ENCODE measurements at regions not wholly inside any gene's neighbourhood (a gene's known extent, or its start where the extent isn't known, plus 50 kb on each side); places are given as distances from the start of the nearest gene placed in this dataset.
"Not testable (repeated sequence)": the region's sequence is repeated elsewhere in the genome, so short reads cannot be mapped to it uniquely, and the experiment has no call there.

GRCh38 chr6:137657351-137657911 lies 163.2 kb upstream of the OLIG3 start:
- no peak for DNase-seq

DNA sequence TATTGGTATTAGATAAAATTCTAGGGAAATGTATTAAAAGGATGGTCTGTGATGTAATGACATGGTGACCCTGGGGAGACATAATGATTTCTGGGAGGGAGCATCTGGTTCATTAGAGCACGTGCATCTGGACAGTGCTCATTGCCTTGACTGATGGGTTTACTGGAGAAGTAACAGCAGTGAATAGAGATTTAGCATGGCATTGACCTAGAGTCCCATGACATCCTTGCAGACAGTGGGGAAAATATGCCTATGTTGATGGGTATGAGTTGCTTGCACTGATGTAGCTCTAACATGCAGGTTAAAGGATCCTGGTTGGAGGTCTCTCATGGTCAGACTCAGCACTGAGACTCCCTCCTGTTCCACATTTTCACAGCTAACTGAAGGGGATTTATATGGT lies 164.1 kb upstream of the OLIG3 start:
- DNase-seq, result no peak

DNA sequence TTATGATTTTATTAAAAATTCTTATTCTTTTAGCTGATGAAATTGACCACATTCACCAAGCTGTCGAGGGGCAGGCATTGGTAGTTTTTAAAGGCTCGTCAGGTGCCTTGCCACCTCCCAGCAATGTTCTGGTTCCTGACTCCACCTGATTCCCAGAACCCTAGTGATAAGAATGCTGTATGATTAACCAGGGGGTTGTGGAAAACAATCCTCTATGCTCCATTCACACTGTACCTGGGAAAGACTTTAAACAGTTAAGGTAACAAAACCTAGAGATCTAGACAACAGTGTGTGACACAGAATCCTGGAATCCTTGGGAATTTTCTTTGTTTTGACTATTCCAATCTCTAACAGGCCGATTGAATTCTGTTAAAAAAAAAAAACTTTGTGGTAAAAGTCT lies 165.7 kb upstream of the OLIG3 start:
- no peak for DNase-seq

GRCh38 chr6:137660296-137660731 lies 166.1 kb upstream of the OLIG3 start:
- DNase-seq, result no peak

- no peak for DNase-seq
Observed at GRCh38 chr6:137661601-137662000, 167.4 kb upstream of the OLIG3 start.

GRCh38 chr6:137664183-137664582 lies 170.0 kb upstream of the OLIG3 start:
- no peak for DNase-seq

- no peak for DNase-seq
Observed at GRCh38 chr6:137665342-137665934, 171.2 kb upstream of the OLIG3 start.

DNA sequence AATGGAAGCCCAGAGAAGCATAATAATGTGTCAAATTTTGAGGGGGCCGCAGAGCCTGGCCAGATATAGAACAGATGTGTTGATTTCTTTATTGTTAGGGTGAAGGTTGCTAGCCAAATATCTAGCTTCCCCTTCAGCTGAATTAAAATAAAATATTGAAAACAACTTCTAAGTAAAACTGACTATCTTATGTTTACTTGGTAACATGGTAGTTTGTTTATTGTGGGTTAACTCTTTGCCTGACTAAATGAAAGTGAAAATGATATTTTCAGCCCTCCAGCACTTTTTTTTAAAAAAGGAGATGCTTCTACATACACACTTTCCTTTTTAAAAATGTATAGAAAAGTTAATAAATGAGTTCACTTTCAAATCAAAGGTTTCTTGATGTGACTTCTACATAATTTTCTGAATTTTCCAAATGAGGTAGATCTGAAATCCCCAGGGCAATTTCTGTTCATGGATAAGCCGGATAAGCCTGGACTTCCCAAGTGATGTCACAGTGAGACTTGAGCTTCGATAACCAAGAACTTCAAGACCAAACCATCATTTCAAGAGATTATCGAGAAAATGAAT lies 172.1 kb upstream of the OLIG3 start:
- DNase-seq, result no peak

DNA sequence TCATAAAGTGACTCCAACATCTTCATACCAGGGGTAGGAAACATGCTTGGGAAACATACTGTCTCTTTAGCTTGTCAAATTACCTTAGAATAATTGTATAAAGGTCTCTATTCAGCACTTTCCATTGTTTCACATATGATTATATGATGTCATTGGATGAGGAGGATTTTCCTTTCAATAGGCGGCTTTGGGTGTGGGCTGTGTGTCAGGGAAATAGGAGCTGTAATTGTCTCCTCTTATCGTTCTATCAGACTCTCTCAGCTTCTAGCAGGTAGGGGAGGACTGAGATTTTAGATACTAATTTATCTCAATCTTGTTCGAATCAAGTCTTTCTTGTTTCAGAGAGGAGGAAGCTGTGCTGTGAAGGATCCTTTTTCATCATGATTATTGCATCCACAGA lies 179.4 kb upstream of the OLIG3 start:
- DNase-seq, result no peak

DNA sequence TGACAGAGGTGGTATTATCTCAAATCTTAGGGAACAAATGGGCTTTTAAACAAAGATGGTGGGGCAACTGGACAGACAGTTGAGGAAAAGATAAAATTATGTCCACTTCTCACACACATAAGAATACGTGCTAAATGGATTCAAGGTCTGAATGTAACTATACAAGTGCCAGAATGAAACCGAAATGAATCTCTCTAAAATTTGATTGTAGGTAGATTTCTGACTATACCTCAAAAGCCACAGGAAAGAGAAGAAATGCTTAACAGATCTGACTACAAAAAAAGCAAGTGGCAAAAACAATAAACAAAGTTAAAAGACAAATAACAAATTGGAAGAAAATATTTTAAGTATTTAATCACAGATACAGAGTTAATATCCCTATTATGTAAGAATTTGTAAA lies 182.7 kb upstream of the OLIG3 start:
- DNase-seq, result no peak

DNA sequence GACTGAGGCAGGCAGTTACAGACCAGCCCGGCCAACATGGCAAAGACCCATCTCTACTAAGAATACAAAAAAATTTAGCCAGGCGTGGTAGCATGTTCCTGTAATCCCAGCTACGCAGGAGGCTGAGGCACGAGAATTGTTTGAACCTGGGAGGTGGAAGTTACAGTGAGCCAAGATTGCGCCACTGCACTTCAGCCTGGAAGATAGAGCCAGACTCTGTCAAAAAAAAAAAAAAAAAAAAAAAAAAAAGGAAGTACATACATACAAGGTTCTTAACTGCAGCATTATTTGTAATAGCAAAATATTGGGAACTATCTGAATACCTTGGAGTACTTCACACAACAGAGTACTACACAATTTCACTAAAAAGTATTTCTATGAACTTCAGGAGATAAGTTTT lies 183.5 kb upstream of the OLIG3 start:
- DNase-seq, result no peak

DNA sequence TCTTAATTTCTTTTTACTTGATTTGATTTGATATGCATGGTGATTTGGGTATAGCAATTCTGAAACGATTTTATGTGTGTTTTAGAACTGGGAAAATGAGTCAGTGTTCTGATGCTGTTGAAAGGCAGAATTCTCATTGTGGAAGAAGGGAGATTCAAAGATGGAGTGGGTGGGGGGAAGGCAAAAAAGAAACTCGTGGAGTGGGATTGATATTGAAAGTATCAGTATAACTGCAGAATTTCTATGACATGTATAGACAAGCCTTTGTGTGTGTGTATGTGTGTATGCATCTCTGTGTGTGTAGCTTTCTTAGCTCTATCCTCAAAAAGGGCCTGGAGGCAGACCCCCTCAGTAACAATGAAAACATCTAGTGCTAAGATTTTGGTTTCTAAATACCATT lies 184.3 kb upstream of the OLIG3 start:
- DNase-seq, result no peak

DNA sequence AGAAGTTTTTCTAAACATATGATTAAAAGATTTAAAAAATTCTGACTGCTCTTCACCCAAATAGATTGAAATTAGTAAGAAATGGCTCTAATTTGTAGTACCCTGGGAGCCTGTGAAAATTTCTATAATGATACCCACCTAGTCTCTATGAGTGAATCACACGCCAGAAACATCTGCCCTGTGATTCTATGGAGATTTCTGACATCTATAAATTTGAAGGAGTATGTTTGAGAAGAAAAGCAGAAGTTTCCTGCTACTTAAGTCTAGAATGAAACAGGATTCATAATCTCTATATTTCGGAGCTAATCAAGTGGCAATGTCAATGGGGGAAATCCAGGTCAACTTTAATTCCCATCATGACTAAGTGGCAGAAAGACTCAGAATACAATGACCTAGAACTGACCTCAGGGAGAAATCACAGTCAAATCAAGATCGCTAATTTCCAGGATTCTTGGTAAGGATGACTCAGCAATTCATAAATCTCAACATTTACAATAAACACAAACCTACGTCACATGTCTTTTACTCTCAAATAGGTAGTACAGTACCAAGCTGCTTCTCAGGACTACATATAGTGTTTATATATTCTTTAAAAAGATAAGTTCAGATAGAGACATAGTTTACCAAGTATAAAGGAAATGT lies 186.2 kb upstream of the TNFAIP3 start:
- DNase-seq, result no peak

DNA sequence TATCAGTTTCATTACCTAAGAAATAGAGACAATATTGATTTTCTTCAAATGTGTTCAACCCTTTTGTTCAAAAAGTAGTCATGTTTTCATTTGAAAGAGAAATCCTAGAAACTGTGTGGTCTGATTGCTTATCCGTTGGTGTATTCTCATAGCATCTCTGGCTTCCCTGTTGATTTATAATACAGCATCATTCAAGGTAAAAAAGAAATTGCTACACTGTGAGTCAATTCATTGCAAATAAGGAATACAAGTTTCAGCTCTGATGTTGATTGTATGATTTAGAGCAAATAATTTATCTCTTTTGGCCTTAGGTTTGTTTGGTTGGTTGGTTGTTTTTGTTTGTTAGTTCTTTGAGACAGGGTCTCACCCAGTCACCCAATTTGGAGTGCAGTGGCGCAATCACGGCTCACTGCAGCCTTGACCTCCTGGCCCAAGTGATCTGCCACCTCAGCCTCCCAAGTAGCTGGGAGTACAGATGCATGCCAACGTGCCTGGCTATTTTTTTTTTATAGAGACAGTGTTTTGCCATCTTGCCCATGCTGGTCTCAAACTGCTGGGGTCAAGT lies 185.5 kb upstream of the TNFAIP3 start:
- DNase-seq, result no peak

DNA sequence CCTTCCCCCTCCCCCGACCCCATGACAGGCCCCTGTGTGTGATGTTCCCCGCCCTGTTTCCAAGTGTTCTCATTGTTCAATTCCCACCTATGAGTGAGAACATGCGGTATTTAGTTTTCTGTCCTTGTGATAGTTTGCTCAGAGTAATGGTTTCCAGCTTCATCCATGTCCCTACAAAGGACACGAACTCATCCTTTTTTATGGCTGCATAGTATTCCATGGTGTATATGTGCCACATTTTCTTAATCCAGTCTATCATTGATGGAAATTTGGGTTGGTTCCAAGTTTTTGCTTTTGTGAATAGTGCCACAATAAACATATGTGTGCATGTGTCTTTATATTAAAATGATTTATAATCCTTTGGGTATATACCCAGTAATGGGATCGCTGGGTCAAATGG lies 184.4 kb upstream of the TNFAIP3 start:
- DNase-seq, result not testable (repeated sequence)

DNA sequence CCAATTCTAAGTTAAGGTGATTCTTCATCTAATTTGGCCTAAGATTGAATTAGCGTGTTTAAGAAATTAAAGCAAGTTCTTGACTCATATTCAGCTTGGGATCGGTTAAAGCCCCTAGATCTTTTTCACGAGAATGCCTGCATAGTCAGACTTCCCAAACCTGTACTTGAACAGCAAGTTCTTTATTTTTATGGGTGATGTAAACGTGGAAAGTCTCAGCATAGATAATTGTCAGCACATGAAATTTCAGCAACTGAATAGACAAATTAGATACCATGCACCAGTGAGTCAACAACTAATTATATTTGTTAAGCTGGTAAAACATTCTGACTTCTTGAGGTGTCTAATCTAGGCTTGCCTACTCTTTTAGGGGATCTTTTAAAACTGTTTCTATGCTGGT lies 183.1 kb upstream of the TNFAIP3 start:
- DNase-seq, result no peak

- no peak for DNase-seq
Observed at GRCh38 chr6:137685798-137686375, 181.2 kb upstream of the TNFAIP3 start.

DNA sequence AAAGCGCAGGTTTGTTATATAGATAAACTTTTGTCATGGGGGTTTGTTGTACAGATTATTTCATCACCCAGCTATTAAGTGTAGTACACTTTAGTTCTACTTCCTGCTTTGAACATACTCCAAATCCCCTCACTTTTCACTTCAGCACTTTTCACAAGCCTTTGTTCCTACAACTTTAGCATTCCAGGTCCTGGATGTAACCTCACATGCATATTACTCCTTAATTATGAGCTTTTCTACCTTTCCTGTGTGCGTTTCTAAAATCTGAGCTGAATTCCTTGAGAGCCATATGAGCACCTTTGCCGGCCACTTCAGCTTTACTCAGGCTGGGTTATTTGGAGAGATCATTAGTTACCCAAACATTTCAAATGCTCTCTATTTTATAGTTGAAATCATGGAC lies 179.2 kb upstream of the TNFAIP3 start:
- DNase-seq, result no peak

DNA sequence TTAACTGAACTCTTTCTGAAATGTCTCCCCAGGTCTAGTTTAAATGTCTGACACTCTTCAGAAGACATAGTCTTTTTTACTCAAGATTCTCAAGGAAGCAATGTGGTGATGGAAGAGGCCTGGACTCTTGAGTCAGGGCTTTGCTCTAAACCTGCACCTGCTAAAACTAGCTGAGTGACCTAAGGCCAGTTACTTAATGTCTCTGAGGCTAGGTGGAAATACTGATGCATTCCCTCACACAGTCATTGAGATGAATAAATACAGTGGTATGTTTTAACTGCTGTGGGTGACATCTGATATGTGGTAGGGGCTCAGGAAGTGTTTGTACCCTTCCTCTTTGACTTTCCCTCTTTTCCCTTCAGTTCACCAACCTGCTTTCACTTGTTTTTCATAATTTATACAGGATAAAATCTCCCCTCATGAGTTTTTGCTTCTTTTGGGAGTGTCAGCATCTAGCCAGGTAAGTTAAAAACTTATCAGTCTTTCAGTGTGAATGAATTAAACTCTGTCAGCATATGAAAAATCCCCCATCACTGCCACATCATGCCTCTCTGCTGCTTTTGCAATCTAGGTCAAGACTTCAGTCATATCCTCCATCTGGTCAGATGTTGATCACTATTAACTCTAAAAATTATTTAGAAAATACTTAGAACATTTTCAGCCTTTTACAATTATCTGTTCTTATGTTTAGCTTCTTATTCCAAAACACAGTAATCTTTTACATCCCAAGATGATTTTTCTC lies 178.7 kb upstream of the TNFAIP3 start:
- DNase-seq, result no peak

DNA sequence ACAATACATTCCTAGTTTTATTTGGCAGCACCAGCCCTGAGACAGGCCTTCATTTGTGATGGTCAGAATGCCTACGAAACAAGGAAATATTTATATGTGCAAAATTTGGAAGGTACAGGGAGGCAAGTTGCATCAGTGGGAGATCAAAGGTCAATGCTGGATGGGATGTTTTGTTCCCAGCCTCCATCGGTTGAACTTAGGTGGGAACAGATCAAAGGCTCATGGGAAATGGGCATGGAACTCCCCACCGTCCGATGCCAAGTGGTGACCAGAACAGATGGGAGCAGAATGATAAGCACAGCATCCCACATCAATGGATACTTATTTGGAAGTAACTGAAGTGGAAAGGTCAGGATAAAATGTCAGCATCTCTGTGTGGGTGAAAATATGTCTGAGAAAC lies 177.7 kb upstream of the TNFAIP3 start:
- DNase-seq, result no peak

DNA sequence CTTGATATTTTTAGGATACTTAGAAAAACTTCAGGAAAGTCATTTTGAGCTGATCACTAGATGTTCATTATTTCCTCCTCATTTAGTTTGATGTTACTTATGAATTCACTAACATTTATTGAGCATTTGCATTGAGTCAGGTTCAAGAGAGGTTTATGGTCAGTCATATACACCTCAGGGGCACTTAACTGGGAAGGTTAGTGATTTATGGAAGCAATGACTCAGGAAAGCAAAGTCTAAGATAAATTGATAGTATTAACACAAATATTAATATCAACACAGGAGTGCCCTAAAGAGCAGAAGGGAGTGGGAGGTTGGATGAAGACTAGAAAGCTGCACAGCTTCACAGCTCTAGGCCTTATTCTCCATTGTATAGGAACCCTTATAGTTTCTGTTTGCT lies 177.0 kb upstream of the TNFAIP3 start:
- no peak for DNase-seq

DNA sequence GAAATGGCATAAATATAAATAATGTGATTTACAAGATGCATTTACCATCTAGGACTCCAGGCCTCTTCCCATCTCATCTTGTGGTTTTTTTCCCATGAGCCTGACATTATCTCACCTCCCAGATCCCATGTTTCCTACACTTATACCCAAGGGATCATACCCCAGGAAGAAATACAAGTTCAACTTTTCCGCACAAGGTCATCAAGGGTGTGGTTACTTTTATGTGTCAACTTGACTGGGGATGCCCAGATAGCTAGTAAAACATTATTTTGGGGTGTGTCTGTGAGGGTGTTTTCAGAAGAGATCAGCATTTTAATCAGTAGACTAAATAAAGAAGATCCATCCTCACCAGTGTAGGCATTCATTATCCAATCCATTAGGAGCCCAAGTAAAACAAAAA lies 176.3 kb upstream of the TNFAIP3 start:
- no peak for DNase-seq

DNA sequence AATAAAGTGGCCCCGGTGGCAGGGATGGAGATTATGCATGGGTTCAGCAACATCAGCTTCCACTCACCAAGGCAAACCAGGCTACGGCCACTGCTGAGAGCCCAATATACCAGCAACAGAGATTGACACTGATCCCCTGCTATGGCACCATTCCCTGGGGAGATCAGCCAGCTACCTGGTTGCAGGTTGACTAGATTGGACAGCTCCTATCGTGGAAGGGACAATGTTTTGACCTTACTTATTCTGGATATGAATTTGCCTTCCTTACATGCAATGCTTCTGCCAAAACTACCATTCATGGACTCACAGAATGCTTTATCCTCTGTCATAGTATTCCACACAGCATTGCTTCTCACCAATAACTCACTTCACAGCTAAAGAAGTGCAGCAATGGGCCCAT lies 174.8 kb upstream of the TNFAIP3 start:
- DNase-seq, result no peak

All from NCI-H146 (cell line).